WI38 (cell line): ENCODE measurements at regions not wholly inside any gene's neighbourhood (a gene's known extent, or its start where the extent isn't known, plus 50 kb on each side); places are given as distances from the start of the nearest gene placed in this dataset.

Source experiments
- H3K4me3 ChIP-seq: 2 replicates; pipeline ENCODE4 v1.5.1; 2011; ENCODE audit warnings: low read depth, mild to moderate bottlenecking, control low read depth, low read length
- TF ChIP-seq, protein P1 (sequence below): IDR thresholded peaks from 2 replicates; pipeline ENCODE4 v1.5.1; 2012; ENCODE audit warnings: low read depth, mild to moderate bottlenecking, control low read depth, low read length

DNA sequence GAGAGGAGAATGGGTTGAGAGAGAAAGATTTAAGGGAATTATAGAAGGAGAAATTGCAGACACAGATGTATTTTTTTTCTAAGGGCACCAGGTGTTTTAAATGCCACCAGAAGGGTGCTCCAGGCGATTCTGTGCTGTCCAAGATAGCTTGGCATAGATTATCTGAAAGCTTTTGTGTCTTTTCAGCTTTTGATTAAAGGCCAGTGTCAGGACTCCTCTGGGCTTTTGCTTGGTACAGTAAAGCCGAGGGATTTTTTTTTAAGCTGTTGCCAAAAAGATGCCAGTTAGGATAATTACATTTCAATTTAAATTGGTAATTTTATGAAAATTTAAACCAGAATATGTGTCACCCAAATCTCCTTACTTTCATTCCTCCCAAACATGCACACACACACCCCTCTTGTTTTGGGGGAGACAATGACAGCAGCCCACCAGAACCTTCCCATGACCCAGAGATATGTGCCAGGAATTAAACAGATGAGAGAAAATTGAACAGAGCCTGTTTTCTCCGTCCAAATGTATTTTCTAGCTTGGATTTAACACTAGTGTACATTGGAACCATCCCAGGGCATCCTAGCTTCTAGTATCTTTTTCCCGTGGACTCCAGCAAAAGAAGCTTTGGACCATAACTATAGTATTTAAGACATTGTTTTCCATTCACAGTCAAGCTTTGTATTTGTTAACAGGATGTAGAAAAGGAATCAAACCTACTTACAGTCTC lies 670.7 kb upstream of the CXADR start:
- TF ChIP-seq, protein P1, sequence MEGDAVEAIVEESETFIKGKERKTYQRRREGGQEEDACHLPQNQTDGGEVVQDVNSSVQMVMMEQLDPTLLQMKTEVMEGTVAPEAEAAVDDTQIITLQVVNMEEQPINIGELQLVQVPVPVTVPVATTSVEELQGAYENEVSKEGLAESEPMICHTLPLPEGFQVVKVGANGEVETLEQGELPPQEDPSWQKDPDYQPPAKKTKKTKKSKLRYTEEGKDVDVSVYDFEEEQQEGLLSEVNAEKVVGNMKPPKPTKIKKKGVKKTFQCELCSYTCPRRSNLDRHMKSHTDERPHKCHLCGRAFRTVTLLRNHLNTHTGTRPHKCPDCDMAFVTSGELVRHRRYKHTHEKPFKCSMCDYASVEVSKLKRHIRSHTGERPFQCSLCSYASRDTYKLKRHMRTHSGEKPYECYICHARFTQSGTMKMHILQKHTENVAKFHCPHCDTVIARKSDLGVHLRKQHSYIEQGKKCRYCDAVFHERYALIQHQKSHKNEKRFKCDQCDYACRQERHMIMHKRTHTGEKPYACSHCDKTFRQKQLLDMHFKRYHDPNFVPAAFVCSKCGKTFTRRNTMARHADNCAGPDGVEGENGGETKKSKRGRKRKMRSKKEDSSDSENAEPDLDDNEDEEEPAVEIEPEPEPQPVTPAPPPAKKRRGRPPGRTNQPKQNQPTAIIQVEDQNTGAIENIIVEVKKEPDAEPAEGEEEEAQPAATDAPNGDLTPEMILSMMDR = no peak
- no peak overlapping the region for H3K4me3 ChIP-seq

DNA sequence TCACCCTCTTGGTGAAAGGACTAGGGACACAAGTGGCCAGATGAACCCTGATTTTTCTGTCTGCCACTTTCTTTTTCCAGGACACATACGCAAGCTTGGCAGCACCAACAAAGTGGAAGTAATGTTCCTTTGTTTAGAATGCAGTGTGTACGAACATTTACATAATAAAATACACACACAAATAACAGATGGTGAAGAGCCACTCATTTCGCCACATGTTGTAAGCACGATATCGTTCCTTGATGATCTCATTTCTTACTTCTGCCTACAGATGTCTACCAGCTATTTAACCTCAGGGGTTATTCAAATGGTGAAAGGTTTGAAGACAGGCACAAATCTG lies 670.2 kb upstream of the CXADR start:
- TF ChIP-seq, protein P1 = no peak
- no peak overlapping the region for H3K4me3 ChIP-seq

DNA sequence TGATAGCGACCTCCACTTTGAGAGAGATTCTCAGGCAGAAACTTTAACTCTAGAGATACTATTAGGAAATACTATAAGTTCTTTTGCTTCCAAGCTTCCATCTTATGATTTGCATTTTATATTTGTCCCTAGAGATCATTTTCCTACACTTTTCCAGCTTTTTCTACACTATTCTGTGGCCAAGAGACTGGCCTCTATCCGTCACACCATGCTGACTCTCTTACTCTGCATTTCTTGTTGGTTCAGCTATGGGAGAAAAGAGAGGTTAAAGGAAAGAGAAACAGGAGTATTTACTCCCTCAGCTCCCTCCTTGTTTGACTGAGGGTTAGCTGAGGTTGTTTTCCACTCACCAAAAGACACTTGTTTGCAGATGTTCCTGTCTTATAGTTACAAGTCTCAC lies 665.6 kb upstream of the CXADR start:
- H3K4me3 ChIP-seq = no peak overlapping the region
- TF ChIP-seq, protein P1 = no peak

DNA sequence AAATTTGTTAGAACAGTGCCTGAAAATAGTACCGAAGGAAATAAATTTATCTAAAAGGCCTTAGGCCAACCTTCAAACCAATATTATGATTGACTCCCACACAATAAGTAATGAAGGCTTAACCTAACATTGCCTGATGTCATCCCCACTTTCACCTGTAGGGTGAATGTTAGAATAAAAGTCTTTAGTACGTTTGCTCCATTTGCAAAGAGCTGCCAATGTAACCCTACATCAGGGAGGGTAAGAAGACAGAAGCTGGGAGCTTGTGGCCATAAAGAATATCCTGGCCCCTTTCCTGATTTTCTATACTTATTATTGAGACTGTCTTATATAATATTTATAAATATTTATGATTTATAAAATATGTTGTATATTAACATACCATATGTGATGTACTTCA lies 661.8 kb upstream of the CXADR start:
- no peak overlapping the region for H3K4me3 ChIP-seq
- TF ChIP-seq, protein P1 = no peak

DNA sequence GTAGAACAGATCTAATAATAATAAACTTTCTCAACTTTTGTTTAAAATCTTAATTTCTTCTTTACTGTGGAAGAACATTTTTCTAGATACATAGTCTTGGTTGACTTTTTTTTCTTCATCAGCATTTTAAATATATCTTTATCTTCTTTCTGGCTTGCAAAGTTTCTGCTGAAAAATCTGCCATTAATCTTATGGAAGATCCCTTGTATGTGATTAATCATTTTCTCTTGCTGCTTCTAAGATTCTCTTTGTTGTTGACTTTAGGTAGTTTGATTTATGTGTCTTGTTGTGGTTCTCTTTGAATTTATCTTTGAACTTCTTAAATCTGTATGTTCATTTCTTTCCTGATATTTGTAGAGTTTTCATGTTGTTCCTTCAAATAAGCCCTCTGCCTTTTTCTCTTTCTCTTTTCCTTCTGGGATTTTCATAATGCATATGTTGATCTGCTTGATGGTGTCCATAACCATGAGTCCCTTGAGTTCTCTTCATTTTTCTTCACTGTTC lies 657.6 kb upstream of the CXADR start:
- TF ChIP-seq, protein P1 = no peak
- no peak overlapping the region for H3K4me3 ChIP-seq

DNA sequence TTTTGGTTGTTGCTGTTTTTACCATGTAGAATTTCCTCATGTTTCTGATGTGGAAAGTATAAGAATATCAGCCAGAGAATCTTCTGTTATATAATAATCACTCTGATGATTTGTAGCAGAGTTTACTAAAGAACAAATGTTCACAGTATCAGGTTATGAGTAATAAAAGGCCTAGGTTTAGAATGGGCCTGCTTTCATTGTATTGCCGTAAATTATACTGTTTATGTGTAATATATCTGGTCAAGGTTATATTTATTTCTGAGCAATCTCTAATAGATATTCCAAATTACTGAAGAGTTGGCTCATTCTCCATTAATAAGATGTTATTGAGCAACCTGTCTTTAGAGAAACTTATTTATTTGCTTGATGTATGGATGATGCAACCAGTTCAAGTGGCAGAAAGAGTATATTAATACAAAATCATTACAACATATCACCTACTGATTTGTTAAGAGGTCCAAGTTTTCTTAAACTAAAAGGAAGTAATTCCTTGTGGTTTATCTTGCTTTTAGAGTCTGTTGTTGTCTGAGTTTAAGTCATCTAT lies 649.4 kb upstream of the CXADR start:
- H3K4me3 ChIP-seq = no peak overlapping the region
- TF ChIP-seq, protein P1 = no peak

DNA sequence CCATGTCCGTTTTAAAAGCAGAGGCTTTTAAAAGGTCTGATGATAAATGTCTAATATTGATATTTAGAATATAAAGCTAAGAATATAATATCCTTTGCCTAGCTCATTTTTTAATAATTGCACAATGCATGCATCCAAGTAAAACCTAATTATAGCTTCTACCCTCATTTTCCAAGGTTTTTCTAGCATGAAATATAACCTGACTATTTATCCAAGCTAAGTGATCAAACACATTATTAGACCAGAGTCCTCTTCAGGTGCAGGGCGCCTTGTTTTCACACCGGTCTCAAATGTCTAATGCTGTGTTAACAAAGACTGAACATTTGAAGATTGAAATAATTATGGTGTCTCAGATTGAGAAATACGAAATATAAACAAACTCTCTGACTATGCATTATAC lies 648.9 kb upstream of the CXADR start:
- no peak overlapping the region for H3K4me3 ChIP-seq
- TF ChIP-seq, protein P1 = no peak
